ENCODE measurements at regions not wholly inside any gene's neighbourhood (a gene's known extent, or its start where the extent isn't known, plus 50 kb on each side); places are given as distances from the start of the nearest gene placed in this dataset.
"Not testable (repeated sequence)": the region's sequence is repeated elsewhere in the genome, so short reads cannot be mapped to it uniquely, and the experiment has no call there.

DNA sequence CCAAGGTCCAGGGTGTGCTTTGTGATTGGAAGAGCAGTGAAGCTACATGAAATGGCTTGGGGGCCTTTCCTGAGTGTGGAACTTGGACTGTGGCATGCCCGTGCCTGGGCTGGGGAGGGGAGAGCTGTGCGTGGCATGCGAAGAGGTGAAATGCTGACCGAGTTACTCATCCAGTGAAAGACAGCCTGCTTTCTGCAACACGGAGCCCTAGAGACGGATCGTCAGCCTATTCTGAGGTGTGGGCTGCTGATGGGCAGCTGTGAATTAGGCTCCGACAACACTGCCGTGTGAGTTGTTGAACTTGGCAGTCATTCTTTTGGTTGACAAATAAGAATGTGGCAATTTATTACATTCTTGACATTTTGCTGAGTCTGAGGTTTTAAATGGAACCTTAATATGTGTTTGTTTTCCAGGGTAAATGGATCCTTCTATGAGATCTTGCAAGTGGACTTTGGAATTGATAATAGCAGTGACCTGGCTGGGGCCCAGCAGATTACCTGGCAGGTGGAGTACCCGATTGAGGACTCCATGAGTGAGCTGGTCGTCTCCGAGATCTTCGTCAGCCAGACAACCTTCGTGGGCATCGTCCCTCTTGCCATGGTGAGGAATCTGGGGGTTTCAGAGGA, 453.9 kb downstream of the AACS start:
- DNase-seq, result no peak

DNA sequence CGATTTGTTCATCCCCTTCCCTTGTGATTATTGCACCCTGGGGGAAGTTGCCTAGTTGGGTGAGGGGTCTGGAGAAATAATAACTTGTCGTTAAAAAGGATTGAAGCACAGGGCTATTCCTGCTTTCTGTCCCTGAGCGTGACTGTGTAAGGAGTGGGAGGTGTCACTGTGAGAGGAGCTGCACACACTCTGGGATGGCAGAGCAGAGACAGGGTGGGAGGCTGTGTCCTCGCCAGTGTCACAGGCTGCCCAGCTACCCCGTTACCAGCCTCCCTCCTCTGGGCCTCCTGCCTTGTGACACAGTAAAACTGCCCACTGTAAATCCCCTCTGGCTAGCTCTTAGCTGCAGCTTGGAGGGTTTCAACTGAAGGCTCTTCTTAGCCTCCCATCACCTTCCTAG, 460.6 kb downstream of the AACS start:
- no peak for DNase-seq

DNA sequence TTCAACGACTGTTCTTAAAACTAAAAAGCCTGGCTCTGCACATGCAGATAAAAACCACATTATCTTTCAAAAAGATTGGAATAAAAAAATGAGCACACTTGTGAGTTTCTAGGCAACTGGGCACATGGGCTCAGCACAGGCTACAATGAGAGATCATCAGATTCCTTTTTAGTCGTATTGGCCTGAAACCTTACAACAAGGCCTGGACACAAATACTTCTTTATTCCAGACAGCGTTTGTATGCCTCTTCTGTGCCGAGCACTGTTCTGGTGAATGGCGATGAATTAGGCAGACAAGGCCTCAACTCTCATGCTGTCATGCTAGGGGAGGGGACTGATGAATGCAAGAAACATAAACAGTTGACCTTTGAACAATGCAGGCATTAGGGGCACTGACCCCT, 463.0 kb downstream of the AACS start:
- no peak for DNase-seq

DNA sequence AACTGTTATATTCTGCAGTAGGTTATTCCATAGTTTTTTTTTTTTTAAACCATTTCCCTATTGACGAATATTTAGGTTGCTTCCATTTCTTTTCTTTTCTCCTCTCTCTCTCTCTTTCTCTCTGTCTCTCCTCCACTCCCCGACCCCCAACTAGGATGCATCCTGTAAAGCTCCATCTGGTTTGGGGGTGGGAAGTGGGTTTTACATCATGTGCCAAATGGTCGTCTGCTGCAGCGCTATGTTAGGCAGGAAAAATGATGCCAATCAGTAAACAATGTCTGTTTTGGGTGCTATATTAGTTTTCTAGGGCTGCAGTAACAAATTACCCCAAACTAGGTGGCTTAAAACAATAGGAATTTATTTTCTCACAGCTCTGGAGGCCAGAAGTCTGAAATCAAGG, 465.0 kb downstream of the AACS start:
- no peak for DNase-seq

DNA sequence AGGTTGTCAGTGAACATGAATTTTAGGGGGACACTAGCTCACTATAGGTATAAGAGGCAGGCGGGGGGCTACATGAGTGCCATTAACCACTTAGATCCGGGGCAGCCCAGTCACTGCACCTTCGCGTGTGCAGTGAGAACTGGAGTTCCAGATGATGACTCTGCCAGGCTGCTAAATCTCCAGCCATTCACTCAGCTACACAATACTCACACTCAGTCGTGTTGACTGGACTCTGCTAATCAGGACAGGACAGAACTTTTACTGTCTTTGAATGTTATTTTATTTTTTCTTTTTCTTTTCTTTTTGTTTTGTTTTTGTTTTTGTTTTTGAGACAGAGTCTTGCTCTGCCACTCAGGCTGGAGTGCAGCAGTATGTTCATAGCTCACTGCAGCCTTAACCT, 465.6 kb downstream of the AACS start:
- no peak for DNase-seq

DNA sequence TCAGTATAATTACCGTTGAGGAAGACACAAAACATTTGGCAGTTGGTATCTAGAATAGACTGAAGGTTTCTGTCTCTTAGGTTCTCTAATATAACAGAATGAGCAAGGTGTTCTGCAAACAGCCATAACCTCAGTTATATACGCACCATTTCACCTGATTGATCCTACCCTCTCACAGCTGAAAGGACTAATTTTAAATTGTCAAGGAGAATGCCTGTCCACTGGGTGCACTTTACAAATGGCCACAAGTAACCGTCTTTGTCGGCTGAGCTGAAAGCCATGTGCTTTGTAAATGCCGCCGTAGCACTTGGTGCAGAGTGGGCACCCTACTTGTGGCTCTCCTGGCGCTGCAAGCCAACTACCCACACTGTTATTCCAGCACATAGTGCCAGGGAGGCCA, 466.3 kb downstream of the AACS start:
- DNase-seq, result no peak

DNA sequence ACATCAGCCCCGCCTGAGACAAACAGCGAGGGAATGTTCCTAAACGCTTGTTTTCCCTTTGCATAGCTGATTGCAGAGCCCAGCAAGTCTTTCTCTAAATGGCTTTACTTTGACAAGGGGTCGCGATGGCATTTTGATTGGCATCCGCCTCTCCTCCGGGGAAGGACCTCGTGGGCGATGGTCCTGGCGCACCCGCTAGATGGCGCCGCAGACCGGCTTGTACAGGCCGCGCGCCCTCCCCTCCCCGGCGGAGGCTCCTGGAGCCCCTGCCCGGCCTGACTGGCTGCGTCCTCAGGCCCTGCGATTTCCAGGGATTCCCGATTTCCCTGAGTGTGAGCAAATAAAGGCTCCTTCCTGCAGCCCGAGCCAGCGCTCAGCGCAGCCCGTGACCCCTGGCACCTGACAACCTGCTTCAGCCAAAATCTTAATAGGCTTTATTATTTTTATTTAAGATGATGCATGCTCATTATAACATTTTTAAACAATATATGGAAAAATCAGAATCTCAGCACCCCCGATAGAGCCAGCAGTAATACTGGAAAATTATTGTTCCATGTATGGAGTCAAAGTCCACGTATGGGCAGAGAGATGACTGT, 468.3 kb downstream of the AACS start:
- DNase-seq, result no peak

DNA sequence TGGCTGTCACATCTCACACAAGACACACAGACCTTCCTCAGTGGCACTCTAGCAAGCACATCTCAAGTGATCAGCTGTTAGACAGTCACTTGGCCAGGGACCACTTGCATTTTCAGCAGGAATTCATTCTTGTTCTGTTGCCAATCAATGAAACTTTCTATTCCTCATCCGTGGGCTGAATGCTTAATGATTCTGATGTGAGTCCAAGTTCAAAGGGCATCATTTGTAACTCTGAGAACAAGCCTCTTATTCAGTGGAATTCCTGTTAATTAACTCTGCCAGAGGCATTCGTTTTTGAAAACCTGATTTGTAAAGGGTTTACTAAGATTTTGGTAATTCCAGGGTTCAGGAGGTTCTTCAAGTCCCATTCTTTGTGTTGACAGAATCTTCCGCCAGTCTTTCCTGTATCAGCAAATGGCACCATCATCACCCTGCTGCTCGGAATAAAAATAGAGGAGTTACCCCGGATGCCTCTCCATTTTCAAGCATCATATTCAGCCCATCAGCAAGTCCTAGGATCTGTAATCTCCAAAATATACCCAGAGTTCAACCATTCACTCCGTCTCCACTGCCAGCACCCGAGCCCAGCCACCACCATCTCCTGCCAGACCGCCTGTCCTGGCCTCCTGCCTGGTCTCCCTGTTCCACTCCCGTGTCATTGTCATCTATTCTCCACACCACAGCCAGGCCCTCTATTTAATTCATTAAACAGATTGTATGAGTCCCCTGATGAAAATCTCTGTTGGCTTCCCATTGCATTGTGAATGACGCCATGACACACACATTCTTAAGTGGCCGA, 473.4 kb downstream of the AACS start:
- no peak for DNase-seq

DNA sequence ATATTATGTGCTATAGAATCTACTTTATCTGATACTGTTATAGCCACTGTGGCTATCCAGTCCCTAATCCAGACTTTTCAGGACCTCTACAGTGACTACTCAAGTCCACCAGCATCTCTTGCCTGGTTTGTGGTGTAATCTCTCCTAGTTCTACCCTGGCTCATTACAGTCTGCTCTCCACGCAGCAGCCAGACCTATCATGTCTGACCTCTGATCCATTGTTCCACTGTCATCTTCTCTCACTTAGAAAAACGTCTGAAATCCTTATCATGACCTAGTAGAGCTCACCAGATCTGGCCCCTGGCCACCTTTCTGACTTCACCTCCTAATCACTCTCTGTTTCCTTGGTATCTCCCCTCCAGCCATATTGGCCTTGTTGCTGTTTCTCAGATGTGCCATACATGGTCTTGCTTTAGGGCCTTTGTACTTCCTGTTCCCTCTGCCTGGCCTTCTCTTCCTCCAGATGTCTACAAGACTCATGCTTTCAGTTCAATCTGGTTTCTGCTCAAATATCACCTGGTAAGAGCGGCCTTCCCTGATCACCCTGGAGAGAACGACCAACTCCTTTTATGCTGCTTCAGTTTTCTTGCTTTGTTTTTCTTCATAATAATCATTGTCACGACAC, 475.5 kb downstream of the AACS start:
- DNase-seq, result no peak

DNA sequence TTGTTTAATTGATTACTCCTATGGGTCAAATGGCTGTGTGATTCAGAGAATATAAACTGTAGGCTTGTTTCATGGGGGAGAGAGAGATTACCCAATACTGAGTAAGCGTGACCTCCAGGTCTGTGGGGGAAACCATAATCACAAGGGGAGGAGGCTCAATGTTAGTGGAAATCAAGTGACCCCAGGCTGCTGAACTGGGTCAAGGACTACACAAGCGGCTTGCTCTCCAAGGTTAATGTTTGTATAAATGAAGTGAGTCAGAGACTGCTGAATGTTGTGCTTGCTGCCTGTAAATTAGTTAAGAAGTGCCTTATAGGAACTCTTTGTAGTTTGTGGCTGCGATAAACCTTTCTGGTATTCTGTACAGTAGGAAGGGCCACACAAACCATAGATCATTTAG, 479.7 kb downstream of the AACS start:
- no peak for DNase-seq

DNA sequence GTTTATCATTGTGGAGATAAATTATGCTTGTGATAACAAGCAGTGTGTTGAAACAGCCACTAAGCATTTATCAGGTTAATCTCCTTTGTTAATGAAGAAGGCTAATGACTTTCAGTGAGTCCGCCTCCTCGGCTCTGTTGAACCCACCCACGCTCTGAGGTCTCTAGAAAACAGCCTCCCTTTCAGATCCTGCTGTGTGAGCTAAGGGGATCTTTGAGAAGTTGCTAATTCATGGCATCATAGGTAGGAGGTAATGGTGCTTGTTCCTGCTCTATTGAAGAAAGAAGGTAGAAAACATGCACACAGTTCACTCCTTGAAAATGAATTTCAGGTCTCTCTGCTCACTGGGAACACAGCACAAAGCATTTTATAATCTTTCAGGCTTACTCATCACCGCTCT, 483.9 kb downstream of the AACS start:
- DNase-seq, result no peak

DNA sequence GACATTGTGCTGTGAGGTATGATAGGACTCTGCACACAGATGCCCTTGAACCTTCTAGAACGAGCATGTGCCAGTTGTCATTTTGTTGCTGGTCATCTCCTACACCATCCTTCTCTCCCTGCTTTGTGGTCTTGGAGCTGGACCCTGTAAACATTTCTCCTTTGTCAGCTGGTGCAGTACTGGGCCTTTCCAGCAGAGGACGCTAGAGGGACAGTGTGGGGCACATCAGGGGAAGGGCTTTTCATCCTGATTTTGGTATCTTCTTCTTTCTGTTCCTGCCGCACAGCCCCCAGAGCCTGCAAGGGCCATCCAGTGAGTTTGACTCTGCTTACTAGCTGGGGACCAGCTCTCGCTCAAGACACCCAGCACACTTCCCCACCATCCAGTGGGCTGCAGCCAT, 484.6 kb downstream of the AACS start:
- no peak for DNase-seq

DNA sequence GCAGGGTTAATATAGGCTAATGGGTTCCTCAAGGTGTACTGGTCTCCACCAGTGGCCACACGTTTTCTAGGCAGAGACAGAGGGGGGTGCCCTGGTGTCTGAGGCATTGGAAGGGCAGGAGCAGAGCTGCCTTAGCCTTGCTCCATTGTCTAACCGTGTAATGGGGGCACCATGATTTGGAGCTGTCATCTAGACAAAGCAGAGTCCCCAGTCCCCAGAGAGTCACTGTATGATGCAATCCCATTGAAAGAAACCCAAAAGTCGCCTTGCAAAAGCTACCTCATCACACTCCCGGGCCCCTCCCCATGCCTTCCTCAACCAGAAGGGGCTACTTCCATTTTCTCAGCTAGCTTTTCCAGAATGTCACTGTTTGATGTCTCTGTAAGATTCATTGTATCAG, 487.1 kb downstream of the AACS start:
- no peak for DNase-seq

DNA sequence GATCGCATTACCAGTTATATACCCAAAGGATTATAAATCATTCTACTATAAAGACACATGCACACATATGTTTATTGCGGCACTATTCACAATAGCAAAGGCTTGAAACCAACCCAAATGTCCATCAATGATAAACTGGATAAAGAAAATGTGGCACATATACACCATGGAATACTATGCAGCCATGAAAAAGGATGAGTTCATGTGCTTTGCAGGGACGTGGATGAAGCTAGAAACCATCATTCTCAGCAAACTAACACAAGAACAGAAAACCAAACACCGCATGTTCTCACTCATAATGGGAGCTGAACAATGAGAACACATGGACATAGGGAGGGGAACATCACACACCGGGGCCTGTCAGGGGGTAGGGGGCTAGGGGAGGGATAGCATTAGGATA, 495.8 kb downstream of the AACS start:
- DNase-seq, result not testable (repeated sequence)

DNA sequence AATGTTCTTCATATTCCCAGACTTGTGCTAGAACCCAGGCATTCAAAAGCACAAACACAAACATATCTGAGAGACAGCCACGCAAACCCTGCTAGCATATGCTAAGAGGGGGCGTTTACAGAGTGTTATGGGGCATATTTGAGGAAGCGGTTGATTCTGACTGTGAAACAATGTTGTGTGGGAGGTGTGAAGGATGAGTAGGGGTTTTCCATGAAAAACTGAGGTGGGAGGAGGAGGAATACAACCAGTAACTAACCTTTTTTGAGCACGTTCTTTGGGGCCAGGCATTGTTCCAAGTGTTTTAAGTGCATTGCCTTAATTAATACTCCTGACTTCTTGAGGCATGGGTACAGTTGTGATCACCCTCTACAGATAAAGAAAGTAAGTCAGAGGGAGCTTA, 499.5 kb downstream of the AACS start:
- DNase-seq, result no peak

DNA sequence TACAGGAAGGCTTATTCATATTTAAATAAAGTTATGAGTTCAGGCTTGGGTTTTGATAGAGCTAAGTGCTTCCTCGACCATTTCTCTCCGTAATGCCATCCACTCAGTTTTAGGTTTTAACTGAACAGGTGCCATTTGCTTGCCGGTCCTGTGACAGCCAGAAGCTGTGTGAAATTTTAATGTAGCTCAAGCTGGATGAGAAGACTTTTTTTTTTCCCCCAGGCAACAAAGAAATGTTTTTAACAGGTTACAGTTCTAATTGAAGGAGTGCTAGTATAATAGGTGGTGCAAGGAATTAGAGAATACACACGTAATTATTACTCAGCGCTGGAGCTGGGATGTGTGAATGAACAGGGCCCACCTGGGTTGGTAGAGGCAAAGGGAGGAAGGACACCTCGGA, 502.3 kb downstream of the AACS start:
- no peak for DNase-seq

DNA sequence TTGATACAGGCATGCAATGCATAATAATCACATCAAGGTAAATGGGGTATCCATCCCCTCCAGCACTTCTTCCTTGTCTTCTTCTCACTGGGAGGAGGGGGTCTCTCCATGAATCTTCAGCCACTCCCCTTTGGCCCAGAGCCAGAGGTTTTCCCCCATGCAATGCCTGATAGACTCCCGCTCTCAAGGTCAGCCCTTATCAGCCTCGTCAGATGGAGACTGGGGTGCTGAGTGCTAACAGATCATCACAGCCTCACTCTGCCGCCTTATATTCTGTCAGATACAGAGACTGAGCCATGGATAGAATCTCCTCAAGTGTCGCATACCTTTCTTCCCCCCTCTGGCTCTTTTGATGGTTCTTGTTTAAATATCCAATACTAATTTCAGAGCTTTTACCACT, 503.1 kb downstream of the AACS start:
- DNase-seq, result no peak

DNA sequence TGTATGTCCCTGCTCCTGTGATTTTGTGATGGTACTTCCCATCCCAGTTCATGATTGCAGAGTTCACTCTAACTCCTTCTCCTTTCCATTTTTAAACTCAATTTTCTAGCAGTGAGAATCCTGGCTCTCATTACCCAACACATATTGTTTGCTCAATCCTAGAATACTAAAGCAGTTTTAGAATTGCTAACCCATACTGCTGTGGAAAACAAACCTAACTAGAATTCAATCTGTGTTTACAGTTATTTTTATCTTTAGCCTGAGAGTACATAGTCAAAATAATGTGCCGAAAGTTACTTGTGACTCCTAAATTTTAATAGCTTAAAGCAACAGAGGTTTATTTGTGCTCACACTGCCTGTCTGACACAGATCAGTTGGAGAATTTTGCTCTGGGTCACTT, 508.0 kb downstream of the AACS start:
- no peak for DNase-seq

DNA sequence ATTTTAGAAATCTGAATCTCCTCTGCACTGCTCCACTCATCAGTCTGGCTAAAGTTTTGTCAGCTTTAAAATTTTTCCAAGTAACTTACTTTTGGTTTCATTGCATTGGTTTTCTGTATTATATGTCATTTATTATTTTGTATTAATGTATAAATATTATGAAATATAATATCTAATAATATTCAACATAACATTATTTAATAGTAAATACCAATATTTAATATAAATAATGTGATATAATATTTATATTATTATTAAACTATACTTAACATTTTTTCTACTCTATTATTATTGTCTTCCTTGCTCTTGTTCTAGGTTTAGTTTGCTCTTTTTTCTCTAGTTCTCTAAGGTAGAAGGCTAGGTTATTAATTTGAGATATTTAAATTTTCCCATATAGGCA, 512.1 kb downstream of the AACS start:
- DNase-seq, result no peak

DNA sequence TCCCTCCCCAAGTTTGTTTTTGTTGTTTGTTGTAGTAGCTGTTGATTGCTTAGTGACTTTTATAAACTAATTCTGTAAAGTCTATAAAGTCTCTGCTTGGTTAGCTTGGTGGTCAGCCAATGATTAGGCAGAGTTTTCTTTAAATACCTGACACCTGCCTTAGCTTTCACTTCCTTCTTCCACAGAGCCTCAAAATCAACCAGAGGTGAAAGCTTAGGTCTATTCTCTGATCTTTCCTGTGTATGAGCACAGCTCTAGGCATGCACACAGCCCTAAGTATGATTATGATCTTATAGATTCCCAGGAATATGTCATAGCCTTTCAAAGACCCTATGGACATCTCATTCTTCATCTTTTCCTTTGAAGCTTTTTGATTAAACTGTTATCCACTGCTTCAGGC, 514.7 kb downstream of the AACS start:
- no peak for DNase-seq

DNA sequence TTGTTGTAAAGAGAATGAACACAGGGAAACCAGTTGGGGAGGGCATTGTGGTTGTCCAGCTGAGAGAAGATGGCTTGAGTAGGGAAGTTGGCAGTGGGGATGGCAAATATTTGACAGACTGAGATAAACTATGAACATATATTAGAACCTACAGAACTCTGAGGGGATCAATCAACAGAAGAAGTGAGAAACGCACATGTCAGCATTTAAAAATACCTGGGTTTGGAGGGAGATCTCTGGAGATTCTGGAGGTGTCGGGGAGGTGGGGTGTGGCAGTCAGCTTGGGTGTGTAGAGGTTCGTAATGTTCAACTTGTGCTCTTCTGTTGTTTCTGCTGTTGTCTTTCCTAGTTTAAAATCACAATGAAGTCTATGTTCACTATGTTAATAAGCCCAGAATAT, 517.8 kb downstream of the AACS start:
- DNase-seq, result no peak

DNA sequence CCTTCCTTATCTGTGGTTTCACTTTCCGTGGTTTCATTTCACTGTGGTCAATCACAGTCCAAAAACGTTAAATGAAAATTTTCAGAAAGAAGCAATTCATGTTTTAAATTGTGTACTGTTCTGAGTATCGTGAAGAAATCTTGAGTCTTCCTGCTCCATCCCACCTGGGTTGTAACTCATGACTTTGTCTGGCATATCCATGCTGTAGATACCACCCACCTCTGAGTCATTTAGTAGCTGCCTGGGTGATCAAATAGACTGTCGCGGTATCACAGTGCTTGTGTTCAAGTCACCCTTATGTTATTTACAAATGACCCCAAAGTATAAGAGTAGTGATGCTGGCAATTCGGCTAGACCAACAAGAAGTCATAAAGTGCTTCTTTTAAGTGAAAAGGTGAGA, 521.2 kb downstream of the AACS start:
- no peak for DNase-seq

DNA sequence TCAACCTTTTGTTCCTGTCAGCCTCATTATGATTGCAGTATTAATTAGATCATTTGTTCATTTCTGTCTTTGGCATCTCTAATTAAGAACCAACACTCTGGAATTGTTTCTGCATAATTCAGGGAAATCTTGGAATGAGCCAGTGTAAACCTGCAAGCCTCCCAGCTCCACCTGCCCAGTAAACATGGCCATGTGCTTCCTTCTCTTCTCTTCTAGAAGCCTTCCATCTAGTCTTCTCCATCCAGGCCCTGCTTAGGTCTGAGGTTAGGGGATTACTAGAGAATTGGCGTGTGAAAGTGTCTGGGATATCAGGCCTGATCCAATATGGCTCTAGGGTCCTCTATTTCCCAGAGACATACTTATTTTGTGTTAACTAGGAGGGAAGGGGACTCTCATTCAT, 528.0 kb downstream of the AACS start:
- no peak for DNase-seq

DNA sequence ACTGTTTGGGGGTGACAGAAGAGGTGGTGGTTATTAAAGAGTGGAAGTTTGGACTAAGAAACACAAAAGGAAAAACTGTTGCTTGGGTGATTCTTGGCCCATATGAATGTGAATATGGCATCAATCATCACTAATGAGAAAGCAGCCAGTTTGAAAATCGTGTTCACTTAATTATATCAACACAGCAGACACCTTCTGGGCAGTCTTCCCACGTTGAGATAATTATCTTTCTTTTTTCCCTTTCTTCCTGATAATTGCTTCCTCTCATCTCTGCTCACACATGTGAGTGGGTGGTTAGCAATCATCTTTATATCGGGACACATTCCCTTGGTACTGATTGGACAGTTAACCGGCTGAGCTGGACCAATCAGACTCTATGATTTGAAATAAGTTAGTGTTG, 539.7 kb downstream of the AACS start:
- no peak for DNase-seq

Data from activated naive CD4-positive, alpha-beta T cell treated with Interleukin-2 at 50 U/mL for 16 hours (primary cell).